Renal cortical epithelial cell (primary cell): ENCODE measurements at regions not wholly inside any gene's neighbourhood (a gene's known extent, or its start where the extent isn't known, plus 50 kb on each side); places are given as distances from the start of the nearest gene placed in this dataset.
A peak's percentile ranks its signal among the peaks of the same experiment; 100 is the strongest.

Experiments
- DNase-seq: peaks from one replicate; pipeline ENCODE4 v3.0.0-alpha.2; 2011; ENCODE audit warnings: low read depth

DNA sequence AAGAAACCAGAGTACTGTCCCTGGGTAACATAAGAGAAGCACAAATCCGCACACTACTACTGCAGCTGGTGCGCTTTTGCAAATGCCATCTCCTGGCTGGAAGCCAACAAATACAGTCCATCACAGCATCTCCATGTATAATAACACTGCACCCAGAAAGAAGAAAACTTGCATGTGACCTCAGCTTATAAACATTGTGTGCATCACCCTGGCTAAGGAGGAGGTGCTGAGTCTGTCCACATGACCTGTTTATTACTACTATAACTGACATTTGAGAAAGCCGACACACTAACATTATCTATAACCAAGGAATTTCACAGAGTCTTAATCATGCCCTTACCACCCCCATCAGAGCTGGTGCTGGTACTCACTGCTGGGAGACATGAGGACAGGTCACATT lies 516.8 kb downstream of the CFAP47 start:
- no peak for DNase-seq

DNA sequence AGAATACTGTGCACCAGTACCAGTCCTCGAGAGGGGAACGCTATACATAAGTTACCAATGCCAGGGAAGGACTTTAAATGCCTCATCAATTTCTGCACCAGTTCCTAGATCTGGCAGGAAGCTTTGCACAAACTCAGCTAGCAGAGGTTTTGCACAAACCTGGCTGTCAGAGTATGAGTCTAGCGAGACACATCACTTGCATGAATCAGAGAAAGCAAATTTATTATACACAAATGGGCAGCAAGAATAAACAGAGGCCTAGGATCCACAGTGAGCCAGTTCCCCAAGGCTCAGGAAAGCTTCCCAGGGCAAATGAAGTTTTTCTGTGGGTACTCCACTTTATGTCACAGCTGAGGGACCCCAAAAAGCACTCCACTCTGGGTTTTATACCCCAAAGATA lies 523.5 kb downstream of the CFAP47 start:
- no peak for DNase-seq

DNA sequence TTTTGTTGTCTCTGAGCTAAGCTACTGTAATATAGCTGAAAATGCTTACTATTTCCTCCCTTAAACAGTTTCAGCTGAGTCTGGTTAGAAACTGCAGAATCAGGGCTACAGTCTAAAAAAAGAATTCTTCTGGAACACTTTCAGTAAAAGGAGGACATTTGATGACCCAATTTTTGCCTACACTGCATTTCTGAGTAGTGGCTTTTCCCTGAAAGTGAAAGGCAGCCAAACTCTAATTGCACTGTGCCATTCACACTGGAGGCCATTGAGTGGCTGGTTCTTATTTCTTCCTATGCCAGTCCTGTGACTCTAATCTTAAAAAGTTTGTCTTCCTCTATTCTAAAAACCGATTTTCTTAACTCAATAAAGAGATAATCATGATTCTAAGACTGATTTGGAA lies 526.0 kb downstream of the CFAP47 start:
- DNase-seq = no peak

DNA sequence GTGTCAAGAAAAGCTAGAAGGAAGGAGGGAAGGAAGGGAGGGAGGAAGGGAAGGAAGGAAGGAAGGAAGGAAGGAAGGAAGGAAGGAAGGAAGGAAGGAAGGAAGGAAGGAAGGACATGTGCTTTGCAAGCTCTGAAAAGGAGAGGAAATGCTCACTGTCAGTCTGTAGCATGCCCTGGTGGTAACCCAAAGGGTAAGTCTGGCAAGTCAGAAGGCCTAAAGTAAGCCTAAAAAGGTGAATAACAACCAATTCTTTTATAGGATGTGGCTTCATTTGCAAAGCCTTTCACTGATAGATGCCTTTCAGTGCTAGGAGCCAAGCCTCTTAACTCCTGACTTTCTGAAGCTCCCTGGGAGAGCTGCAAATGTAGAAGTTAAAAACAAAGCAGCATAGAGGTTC lies 542.6 kb downstream of the CFAP47 start:
- DNase-seq = no peak

DNA sequence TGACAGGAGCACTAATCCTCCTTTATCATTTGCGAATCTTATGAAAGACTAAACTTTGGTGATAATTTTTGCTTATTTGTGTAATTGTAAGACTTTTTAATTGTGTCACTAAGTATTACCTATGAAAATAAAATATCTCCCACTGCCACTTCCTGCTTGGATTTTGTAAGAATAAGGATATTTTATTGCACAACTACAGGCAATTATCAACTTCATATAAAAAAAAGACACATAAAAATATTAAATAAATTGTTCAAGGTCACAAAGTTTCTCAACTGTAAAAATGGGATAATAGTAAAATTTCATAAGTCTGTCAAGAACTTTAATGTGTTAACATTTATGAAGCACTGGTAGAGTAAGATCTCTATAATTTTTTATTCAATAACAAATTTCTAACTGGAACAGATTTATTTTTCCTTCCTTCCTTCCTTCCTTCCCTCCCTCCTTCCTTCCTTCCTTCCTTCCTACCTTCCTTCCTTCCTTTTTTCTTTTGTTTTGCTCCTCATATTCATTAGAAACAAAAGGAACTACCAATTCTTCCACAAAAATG lies 527.6 kb upstream of the FAM47C start:
- DNase-seq = no peak

DNA sequence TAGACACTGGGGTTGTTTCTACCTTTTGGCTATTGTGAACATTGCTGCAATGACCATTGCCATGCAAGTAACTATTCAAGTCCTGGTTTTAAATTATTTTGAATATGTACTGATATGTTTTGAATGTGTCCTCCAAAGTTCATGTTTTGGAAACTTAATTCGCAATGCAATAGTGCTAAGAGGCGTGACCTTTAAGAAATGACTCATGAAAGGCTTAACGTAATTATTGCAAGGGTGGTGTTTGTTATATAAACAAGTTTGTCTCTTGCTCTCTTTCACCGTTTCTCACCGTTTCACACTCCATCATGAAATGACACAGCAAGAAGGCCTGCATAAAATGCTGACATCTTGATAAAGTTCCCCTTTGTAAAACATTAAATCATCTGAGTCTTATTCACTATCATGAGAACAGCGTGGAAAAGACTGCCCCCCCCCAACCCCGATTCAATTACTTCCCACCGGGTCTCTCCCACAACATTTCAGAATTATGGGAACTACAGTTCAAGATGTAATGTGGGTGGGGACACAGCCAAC lies 506.9 kb upstream of the FAM47C start:
- DNase-seq = no peak

DNA sequence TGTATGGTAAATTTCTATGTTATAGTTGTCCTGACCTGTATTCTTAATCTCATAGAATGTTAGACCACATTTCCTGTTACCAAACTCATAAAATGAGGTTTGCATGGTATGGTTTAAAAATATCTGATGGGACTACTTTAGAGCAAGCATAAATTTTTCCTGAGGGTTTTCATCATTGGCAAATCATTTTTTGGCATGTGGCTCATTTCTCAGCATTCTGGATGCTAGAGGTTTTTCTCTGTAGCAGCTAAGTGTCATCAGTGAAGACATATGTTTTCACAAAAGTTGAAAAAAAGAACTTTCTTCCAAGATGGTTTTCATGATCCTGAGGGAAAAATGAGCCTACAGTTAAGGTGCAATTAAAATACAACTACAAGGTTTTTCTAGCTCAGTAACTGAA lies 503.5 kb upstream of the FAM47C start:
- no peak for DNase-seq

DNA sequence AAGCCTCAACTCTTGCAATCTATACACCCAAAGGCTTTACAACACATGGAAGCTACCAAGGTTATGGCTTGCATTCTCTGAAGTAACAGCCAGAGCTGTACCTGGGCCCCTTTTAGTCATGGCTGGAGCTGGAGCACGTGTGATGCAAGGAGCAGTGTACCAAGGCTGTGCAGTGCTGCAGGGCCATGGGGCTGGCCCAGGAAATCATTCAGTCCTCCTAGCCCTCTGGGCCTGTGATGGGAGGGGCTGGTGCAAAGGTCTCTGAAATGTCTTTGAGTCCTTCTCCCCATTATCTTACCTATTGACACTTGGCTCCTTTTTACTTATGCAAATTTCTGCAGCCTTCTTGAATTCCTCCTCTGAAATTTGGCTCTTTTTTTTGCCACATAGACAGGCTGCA lies 500.1 kb upstream of the FAM47C start:
- no peak for DNase-seq

DNA sequence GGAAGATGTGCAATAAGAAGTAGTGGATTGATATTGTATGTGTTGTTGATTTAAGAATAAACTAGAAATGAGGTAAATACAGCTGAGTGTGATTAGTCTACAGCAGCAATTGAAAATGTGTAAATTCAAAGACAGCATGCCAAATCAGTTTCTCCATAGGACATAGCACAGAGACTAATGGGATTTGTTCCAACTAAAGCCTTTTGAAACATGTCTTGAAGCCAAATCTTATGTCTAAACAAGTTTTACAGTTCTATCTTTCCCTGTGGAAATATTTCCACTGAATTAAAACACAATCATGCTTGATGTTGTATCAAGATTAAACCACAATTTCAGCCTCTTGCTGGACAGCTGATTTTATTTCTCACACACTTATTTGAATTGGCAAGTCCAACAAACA lies 497.4 kb upstream of the FAM47C start:
- DNase-seq = no peak

DNA sequence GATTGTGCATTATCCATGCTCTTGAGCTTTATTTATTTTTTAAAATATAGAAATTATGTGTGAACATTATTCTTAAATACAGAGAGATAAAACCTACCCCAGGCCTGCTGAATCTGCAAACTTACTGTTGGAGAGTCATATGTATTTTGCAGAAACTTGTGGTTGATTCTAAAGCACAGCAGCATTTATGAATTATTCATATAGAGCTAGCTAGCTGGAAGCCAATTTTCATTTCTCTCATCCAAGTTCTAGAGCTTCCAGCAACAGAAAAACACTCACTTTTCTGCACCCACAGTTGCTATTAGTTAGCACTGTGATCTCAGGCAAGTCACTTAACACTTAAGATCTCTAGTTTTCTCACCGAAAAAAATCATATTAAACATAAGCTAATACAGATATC lies 479.5 kb upstream of the FAM47C start:
- DNase-seq = no peak

DNA sequence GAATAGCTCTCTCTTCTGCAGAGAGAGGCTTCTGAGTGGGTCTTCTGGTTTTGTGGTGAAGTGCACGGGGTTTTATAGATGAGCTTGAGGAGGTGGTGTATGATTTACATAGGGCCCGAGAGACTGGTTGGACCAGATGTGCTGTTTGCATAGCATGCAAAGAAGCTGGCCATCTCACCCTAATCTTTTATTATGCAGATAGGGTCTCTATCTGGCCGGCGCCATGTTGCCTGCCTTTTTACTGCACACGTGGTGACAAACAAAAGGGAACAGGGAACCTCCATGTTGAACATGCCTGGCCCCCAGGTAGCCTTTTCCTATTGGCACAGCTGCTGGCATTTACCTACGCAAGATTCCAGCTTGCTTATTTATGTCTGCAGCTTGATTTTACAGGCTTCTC lies 473.3 kb upstream of the FAM47C start:
- no peak for DNase-seq

DNA sequence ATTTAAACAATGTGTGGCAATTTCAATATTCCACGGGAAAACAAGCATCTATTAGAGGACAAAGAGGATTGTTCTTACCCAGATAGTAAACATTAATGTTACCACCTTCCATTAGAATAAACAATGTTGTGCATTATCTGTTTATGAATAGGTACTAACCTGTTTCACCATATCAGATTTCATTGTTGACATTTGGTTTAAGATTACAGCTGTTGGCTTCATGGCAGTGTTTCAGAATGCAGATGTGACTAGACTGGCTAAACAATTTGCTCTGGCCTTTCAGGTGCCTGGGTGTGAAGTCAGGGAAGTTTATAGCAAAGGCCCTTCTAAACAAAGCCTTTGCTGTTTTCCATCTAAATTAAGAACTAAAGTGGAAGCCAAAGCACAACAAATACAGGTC lies 464.7 kb upstream of the FAM47C start:
- DNase-seq = no peak

DNA sequence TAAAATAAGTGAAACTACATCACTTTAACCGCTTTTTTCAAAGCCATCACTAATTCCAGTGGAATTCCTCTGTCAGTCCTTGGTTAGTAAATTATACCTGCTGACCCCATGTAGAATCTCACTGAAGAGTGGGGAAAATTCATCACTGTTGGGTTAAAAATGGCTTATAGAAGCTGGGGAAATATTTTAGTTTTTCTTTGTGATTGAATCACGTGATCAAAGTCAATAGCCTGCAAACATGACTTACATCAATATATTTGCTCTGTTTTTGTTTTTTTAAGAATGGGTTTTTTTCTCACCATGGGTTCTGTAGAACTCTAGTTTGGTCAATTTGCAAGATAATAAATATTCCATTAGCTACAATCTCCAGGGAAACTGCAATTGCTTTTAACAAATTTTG lies 445.2 kb upstream of the FAM47C start:
- DNase-seq = no peak

DNA sequence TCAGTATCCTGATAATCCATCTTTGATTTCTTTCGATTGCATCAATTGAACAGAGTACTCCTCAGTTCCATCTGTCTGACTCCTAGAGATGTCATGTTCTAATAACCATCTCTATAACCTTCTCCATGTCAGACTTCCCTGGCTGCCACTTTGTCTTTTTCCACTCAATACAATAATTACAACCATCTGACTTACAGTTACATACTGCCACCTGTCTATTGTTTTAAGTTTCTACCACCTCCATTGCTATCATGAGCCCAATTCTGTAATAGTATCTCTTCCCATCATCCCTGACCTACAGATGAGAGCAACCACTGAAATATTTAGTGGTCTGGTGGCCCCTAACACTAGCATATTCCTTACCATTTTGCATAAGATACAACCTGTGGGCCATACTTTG lies 439.2 kb upstream of the FAM47C start:
- DNase-seq = peak; percentile 6

DNA sequence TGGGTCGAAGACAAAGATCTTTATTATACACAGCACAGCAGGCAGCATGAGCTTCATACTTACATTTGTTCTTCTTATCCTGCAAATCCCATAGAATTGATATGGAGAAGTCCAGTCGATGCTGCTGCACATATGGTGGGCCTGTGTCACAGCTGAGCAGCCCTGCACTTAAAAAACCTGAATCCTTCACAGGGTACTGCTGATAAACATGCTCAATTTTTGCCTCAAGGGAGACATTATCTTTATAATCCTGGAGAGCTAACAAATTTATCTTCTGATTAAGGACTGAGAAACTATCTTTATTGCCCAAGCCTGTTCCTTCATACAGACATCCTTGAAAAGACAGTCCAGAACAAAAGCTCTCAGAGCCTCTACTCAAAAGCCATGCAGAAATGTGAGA lies 434.4 kb upstream of the FAM47C start:
- DNase-seq = no peak

DNA sequence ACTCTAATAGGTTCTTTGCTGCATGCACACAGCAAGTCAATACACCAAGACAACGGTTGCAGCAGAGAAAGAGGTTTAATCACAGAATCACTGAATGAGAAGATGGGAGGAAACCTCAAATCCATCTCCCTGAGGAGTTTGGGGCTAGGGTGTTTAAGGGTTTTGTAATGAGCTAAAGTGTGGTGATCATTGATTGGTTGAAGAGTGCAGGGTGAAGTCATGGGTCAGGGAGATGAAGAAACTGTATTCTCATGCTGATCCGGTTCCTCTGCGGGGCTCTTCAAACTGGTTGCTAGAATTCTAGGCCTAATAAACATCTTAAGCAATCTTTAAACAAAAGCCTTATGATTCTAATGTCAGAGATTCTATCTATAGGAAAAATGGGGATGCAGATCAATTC lies 432.5 kb upstream of the FAM47C start:
- DNase-seq = no peak

DNA sequence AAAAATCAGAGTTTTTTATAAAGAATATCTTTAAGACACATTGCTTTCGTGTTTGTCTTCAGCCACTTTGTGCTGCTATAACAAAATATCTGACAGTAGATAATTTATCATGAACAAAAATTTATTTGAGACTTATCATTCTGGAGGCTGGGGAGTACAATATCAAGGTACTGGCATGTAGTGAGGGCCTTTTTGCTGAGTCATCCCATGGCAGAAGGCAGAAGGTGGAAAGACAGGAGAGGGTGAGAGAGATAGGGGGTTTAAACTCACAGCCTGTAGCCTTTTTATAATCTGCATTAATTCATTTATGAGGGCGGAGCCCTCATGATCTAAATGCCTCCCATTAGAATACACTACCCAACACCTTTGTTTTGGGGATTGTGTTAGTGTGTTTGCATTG lies 431.2 kb upstream of the FAM47C start:
- no peak for DNase-seq

DNA sequence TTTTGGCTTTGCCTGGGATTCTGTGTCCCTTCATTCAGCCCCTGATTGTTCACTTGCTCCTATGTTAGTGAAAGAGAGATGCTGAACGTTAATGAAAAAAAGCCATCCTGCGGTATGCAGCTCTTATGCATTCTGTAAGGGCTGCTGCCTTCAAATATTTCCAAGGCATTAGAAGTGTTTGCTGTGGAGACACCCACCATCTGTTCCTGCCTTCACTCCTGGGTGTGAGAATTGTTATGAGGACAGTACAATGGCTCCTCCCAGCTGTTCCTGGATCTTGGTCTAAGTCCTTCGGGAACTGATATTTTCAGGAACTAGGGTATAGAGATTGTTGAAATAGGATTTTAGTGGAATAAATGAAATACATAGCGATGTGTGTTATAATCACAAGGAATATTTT lies 427.1 kb upstream of the FAM47C start:
- DNase-seq = no peak

DNA sequence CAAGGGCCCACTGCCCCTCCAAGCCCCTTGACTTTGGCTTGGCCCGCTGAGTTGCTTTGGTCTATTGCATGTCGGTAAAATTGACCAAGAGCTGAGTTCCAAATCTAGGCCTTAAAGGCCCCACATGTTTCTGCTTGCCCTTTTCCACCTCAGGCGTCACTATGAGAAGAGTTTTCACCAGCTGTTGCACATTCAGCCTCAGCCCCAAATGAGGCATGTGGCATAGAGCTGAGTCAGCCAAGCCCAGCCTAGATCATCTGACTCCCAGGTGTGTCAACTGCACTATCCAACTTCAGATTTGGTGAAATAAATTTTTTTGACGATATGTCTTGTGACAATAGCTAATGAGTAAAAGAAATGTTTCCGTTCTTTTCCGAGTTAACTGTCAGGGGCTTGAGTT lies 424.5 kb upstream of the FAM47C start:
- DNase-seq = no peak

DNA sequence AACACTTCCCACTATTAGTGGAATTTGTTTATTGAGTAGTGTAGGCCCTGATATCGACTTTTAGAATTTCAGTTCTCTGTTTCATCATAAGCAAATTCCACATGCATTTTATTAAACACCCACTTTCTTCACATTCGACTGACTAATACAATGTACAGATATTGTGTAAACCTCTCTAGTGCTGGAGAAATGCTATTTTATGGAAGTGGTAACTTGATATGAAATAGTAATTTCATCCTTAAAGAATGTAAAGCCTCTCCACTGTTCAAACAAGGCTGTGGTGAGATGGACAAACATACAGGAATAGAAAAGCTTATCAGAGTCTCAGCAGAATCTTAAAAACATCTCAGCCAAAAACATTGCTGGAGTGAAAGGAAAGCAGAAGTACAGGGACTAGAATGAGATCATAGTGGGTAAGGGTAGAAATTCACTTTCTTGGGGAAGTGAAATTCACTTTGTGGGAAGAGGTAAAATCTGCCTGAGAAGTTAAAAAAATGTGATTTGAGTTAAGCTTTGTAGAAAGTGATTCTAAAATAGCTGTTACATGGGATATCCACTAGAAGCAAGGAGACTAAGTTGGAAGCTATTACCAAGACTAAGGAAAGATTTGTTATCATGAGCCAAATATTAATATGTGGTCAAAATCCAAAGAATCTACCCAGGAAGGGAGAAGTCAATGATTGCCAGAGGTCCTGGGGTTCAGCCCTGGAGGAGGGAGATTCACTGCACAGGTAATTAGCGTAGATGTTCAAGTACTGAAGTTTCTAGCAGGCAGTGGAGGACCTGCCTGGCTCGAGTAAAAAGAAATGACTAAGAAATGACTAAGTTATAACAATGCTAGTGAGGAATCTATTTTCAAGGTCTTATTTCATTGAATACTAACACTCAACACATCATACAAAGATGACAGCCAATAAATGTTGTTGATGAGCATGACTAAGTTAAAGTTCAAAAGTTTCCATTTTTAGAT lies 398.3 kb upstream of the FAM47C start:
- DNase-seq = no peak

DNA sequence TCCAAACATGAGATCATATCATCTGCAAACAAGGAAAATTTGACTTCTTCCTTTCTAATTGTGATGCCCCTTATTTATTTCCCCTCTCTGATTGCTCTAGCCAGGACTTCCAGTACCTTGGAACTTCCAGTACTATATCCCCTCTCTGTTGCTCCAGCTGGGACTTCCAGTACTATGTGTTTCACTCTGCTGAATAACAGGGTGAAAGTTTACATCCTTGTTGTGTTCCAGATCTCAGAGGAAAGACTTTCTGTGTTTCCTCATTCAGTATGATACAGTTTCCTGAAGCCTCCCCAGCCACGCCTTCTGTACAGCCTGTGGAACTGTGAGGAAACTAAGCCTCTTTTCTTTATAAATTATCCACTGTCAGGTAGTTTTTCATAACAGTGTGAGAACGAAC lies 381.3 kb upstream of the FAM47C start:
- DNase-seq = no peak

DNA sequence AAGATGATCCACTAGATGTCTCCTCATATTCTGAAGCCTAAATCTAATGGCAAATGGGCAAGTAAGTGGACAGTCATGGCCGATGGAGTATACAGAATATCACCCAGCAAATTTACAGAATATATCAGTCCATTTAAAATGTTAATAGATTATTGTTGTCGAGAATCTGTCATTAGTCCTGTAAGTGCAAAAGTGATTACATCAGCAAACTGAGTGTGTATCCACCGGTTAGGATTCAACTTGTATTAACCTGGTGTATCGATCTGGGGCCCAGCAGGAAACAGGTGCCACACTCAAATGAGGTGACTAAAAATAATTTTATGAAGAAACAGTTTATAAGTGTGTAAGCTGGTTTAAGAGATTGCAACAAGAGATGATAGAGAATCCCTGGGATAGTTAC lies 367.9 kb upstream of the FAM47C start:
- DNase-seq = no peak

DNA sequence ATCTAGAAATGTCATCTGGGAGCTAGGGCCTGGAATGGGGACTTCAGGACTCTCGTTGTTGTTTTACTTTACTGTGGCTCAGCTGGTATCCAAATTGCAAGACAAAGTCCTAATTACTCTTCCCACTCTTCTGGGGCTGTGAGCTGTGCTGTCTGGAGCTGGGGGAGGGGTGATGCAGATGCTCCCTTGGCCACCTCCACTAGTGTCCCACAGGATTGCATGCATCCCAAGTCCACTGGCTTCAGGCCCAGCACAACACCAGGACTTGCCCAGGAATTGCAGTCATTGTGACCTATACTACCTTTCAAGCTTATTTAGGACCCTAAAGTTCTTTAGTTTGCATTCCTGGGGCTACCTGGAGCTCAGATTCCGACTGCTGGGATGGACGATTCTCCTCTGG lies 366.1 kb upstream of the FAM47C start:
- DNase-seq = no peak

DNA sequence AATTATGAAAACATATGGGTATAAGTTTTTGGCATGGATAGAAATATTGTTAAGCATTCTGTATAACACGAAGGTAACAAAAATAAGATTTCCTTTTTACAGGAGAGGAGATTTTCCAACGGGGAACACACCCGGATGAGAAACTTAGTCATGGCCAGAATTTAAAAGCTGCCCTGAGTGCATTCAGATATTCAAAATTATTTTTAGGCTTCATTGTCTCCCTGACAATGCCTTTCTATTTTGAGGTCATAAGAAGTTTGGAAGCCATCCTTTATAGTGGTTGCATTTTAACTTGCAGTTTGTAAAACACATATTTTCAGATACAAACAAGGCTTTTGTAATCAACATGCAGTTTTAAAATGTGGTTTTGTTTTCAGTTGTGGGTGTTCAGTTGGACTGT lies 357.5 kb upstream of the FAM47C start:
- DNase-seq = no peak
